SKM-1 treated with dmso at 0.1 percent for 144 hours (cell line): ENCODE measurements at regions not wholly inside any gene's neighbourhood (a gene's known extent, or its start where the extent isn't known, plus 50 kb on each side); places are given as distances from the start of the nearest gene placed in this dataset.
"Not testable (repeated sequence)": the region's sequence is repeated elsewhere in the genome, so short reads cannot be mapped to it uniquely, and the experiment has no call there.

ENCODE experiments used
- DNase-seq: peaks from one replicate; lab custom pipeline; 2025; ENCODE audit not compliant: unreplicated experiment; lab: John Stamatoyannopoulos, UW

DNA sequence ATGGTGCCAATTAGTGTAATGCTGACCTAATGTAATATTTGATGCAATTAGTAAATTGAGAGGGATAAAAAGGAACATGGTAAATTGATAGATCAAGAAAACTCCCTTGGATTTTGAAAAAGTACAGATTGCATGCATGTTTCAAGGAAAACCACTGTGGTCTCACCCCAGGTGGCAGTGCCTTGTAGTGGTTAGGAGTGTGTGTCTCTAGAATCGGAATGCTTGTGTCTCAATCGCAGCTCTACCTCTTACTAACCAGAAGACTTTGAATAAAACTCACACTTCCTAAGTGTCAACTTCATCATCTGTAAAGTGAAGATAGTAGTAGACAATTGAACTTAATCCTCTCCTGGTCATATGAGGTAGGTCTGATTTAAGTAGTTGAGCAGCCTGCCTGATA, 128.9 kb upstream of the GOT2 start:
- no peak for DNase-seq

- DNase-seq: no peak
Measured at GRCh38 chr16:58862334-58863021, 128.4 kb upstream of the GOT2 start.

GRCh38 chr16:58859958-58860669, 126.0 kb upstream of the GOT2 start:
- peak; percentile 84 for DNase-seq

DNA sequence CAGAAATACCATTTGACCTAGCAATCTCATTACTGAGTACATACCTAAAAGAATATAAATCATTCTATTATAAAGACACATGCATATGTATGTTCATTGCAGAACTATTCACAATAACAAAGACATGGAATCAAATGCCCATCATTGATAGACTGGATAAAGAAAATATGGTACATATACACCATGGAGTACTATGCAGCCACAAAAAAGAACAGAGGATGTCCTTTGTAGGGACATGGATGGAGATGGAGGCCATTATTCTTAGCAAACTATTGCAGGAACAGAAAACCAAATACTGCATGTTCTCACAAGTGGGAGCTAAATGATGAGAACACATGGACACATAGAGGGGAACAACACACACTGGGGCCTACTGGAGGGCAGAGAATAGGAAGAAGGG, 124.5 kb upstream of the GOT2 start:
- DNase-seq: not testable (repeated sequence)

DNA sequence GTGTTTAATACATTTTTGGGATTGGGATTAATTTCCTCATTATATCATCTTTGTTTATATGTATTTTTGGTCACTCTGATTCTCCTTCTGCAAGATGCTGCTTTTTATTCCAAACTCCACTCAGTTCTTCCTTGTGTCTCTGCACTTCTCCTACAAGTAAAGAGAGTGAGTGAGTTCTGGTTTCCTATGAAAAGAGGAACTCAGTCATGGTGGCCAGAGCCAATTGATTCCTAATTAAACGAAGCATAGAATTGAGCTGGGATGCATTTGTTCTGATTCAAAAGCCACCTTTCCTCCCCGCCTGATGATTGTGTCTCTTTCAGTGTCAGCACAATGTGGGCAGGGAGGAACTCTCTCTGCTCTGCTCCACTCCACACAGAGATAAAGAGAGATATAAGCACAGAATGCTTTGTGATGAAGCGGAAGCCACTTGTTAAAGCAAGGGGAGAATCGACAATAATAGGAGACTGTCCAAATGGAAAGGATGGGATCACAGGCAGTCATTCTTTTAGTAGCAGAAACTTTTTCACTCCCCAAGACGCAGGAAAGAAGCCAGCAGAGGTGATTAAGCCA, 121.3 kb upstream of the GOT2 start:
- DNase-seq: peak; percentile 37

- DNase-seq: no peak
Measured at GRCh38 chr16:58853854-58854791, 120.0 kb upstream of the GOT2 start.

- DNase-seq: no peak
Measured at GRCh38 chr16:58850678-58851020, 116.5 kb upstream of the GOT2 start.

- DNase-seq: no peak
Measured at GRCh38 chr16:58850019-58850677, 116.0 kb upstream of the GOT2 start.

GRCh38 chr16:58848662-58849002, 114.5 kb upstream of the GOT2 start:
- DNase-seq: no peak

- DNase-seq: no peak
Measured at GRCh38 chr16:58847902-58848661, 114.0 kb upstream of the GOT2 start.

- not testable (repeated sequence) for DNase-seq
Measured at GRCh38 chr16:58846226-58846625, 112.1 kb upstream of the GOT2 start.

DNA sequence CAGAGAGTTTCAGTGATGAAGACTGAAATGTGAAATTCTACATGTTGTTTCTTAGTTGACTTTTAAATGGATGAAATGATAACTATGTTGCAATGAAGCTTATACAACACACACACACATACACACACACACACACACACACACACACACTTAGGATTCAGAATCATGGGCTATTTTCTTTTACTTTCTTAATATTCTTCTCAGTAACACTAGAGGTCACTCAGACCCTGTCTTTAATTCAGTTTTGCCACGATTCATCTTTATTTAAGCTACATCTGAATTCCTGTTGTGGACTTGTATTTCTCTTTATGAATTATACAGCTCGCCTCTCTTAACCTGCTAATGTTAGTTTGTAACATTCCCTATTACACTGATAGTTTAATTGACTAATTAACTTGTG, 109.6 kb upstream of the GOT2 start:
- peak; percentile 39 for DNase-seq

- DNase-seq: no peak
Measured at GRCh38 chr16:58842746-58843145, 108.6 kb upstream of the GOT2 start.

GRCh38 chr16:58842156-58842555, 108.0 kb upstream of the GOT2 start:
- no peak for DNase-seq

GRCh38 chr16:58837950-58838349, 103.8 kb upstream of the GOT2 start:
- no peak for DNase-seq

GRCh38 chr16:58836427-58836826, 102.3 kb upstream of the GOT2 start:
- no peak for DNase-seq

DNA sequence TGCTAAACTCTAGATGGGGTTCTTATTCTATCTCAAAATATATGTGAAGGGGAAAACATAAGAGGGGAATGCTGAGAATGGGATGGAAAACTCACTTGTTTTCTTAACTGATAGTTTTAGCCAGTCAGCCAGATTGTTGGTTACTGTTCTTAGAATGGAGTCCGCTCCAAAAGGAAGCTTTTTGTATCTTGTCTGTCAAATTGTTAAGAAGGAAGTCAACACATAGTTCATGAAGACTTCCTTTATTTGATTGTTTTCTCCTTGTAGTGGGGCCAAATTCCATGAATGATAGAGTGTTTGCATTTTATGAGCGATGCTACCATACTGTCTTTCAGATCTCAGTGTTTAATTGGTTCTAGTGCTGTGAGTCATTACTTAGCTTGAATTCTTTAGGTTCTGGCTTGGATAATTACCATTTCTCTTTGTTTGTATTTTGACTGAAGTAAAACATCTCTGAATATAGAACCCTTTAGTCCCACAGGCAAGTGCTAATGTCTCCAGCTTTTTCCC, 98.3 kb upstream of the GOT2 start:
- no peak for DNase-seq

DNA sequence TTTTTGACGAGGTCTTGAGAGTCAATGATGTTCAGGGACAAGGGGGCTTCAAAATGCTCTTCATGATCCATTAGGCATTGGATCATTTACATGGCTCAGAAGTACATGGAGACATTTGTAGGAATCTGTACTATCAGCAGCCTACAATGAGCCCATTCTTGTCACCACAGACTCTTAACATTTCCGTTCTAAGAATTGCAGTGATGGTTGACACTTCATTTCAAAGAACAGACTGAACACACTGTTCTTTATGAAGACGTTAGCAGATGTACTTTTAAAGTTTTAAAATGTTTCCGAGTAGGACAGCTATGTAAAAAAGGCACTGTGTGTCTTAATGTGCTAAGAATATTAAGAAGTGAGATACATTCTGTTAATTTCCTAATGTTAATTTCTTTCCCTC, 97.3 kb upstream of the GOT2 start:
- DNase-seq: no peak

DNA sequence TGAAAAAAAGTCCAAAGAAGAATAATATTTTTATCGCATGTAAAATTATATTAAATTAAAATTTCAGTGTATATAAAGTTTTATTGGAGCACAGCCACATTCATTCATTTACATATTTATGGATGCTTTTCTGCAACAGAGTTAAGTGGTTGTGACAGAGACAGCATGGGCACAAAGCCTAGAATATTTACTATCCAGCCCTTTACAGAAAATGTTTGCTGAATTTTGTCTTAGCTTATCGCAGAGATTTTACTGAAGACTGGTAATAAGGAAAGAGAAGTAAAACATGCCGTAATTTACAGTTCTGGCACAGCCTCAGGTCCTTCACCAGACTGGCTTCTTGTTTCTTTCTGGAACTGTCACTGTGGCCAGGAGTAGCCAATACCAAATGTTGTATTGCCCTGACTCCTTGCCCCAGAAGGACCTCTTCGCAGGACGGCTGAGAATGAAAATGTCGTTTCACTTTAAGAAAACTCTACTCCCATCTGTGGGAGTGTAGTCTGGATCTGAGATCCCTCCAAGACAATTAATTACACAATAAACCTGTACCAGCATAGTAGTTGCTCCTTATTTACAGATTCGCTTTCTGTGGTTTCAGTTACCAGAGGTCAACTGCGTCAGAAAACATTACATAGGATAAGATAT, 94.9 kb upstream of the GOT2 start:
- DNase-seq: no peak

DNA sequence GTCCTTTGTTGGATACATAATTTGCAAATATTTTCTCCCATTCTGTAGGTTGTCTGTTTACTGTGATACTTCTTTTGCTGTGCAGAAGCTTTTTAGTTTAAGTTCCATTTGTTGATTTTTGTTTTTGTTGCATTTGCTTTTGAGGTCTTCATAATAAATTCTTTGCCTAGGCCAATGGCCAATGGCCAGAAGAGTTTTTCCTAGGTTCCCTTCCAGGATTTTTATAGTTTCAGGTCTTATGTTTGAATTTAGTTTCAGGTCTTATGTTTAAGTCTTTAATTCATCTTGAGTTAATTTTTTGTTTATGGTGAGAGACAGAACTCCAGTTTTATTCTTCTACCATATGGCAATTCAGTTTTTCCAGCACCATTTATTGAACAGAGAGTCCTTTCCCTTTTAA, 90.1 kb upstream of the GOT2 start:
- no peak for DNase-seq
